H1 (cell line): ENCODE measurements at regions not wholly inside any gene's neighbourhood (a gene's known extent, or its start where the extent isn't known, plus 50 kb on each side); places are given as distances from the start of the nearest gene placed in this dataset.

Experiments
- CTCF ChIA-PET: fragments of 300-600 bp; sonication (Branson Sonifier 250); formaldehyde crosslinking; loops from one replicate; lab custom pipeline; 2021; ENCODE audit not compliant: partially characterized antibody; lab: Charles Lee
- POLR2A ChIA-PET: fragments of 300-600 bp; sonication (Branson Sonifier 250); formaldehyde crosslinking; loops from one replicate; lab custom pipeline; 2021; ENCODE audit warnings: inconsistent platforms; ENCODE audit not compliant: partially characterized antibody; lab: Charles Lee
- DNase-seq, 2 experiments: peaks; one replicate each; pipeline versions ENCODE4 v3.0.0 to v3.0.0-alpha.2; 2010 to 2022; ENCODE audit warnings: low spot score in 2 of 2, low read depth in 1 of 2, mixed read lengths in 1 of 2
- FAIRE-seq: peaks from 2 replicates; lab custom pipeline; 2011; peaks lifted over from hg19 to GRCh38; lab: Jason Lieb, UNC
- H2AFZ ChIP-seq: 2 replicates; pipeline ENCODE4 v1.8.1; 2012; ENCODE audit warnings: low read length, inconsistent platforms
- H2AK5ac ChIP-seq: 2 replicates; pipeline ENCODE4 v1.6.1; 2013; ENCODE audit warnings: low read depth, low read length
- H2BK120ac ChIP-seq: replicated peaks from 2 replicates; pipeline ENCODE3; 2013; ENCODE audit warnings: low read depth, low read length, inconsistent platforms
- H2BK12ac ChIP-seq: 2 replicates; pipeline ENCODE4 v1.6.1; 2013; ENCODE audit warnings: low read depth, low read length
- H2BK15ac ChIP-seq: 2 replicates; pipeline ENCODE4 v1.6.1; 2013; ENCODE audit warnings: low read length
- H2BK20ac ChIP-seq: 2 replicates; pipeline ENCODE4 v1.6.1; 2013; ENCODE audit warnings: low read length
- H2BK5ac ChIP-seq: 2 replicates; pipeline ENCODE4 v1.6.1; 2013; ENCODE audit warnings: low read depth, low read length
- H3K14ac ChIP-seq: 2 replicates; pipeline ENCODE4 v1.6.1; 2013; ENCODE audit warnings: inconsistent platforms; ENCODE audit not compliant: insufficient read length
- H3K18ac ChIP-seq: 2 replicates; pipeline ENCODE4 v1.6.1; 2013; ENCODE audit warnings: low read length; ENCODE audit errors: extremely low read depth
- H3K23ac ChIP-seq: 2 replicates; pipeline ENCODE4 v1.6.1; 2013; ENCODE audit warnings: inconsistent platforms; ENCODE audit not compliant: insufficient read length
- H3K23me2 ChIP-seq: 2 replicates; pipeline ENCODE4 v1.6.1; 2013; ENCODE audit warnings: low read depth, low read length
- H3K27ac ChIP-seq: 2 replicates; pipeline ENCODE4 v1.6.1; 2011; ENCODE audit warnings: low read depth, low read length, inconsistent platforms
- H3K27me3 ChIP-seq, 4 experiments: replicated peaks in 1 of 4; 1 replicate in 1 of 4; 2 replicates in 3 of 4; pipeline versions ENCODE4 v1.6.1 to v1.8.1; 2011 to 2013; ENCODE audit warnings: low read length in 3 of 4, mild to moderate bottlenecking in 3 of 4, inconsistent platforms in 2 of 4, mixed read lengths in 2 of 4, moderate library complexity in 1 of 4; ENCODE audit not compliant: control insufficient read depth in 3 of 4, insufficient read depth in 3 of 4; ENCODE audit errors: extremely low read depth in 1 of 4
- H3K36me3 ChIP-seq, 4 experiments: 2 replicates each; pipeline versions ENCODE4 v1.6.1 to v1.8.1; 2011 to 2013; ENCODE audit warnings: mild to moderate bottlenecking in 4 of 4, low read length in 3 of 4, moderate library complexity in 2 of 4, control low read depth in 1 of 4, inconsistent platforms in 1 of 4; ENCODE audit not compliant: insufficient read depth in 4 of 4, control insufficient read depth in 2 of 4
- H3K4ac ChIP-seq: replicated peaks from 2 replicates; pipeline ENCODE3; 2013; ENCODE audit warnings: low read length, low read depth, mixed read lengths, inconsistent platforms; ENCODE audit not compliant: insufficient read length
- H3K4me1 ChIP-seq, 4 experiments: replicated peaks in 1 of 4; 1 replicate in 1 of 4; 2 replicates in 3 of 4; pipeline versions ENCODE4 v1.6.1 to v1.8.1; 2011 to 2013; ENCODE audit warnings: low read length in 3 of 4, inconsistent platforms in 2 of 4, mixed read lengths in 1 of 4; ENCODE audit not compliant: insufficient read depth in 4 of 4, control insufficient read depth in 3 of 4
- H3K4me2 ChIP-seq, 2 experiments: 2 replicates each; pipeline versions ENCODE4 v1.6.1 to v1.8.1; 2011 to 2013; ENCODE audit warnings: low read depth in 2 of 2, low read length in 2 of 2, control low read depth in 1 of 2, inconsistent platforms in 1 of 2, mild to moderate bottlenecking in 1 of 2; ENCODE audit not compliant: insufficient read depth in 1 of 2
- H3K4me3 ChIP-seq, 4 experiments: fragments of 200-600, 300-600 bp in 1 of 4; sonication (generic), shearing (Covaris generic), sonication (Bioruptor Twin) in 1 of 4; 2 replicates each; pipeline versions ENCODE4 v1.5.1 to v1.8.1; 2011 to 2016; ENCODE audit warnings: low read length in 4 of 4, low read depth in 3 of 4, control low read depth in 2 of 4, inconsistent platforms in 2 of 4, mild to moderate bottlenecking in 2 of 4, mixed read lengths in 1 of 4, moderate library complexity in 1 of 4; ENCODE audit not compliant: insufficient read depth in 2 of 4; ENCODE audit errors: extremely low read depth in 1 of 4
- H3K56ac ChIP-seq: replicated peaks from 2 replicates; pipeline ENCODE3; 2013; ENCODE audit warnings: low read depth, mild to moderate bottlenecking, mixed read lengths, low read length, inconsistent platforms; ENCODE audit not compliant: insufficient read length
- H3K79me1 ChIP-seq: 2 replicates; pipeline ENCODE4 v1.6.1; 2013; ENCODE audit warnings: low read depth, low read length, control low read depth
- H3K79me2 ChIP-seq, 2 experiments: 2 replicates each; pipeline versions ENCODE4 v1.6.1 to v1.8.1; 2012 to 2013; ENCODE audit warnings: low read length in 2 of 2, mild to moderate bottlenecking in 2 of 2, inconsistent platforms in 1 of 2; ENCODE audit not compliant: insufficient read depth in 2 of 2, control insufficient read depth in 1 of 2
- H3K9ac ChIP-seq, 4 experiments: replicated peaks in 1 of 4; 1 replicate in 1 of 4; 2 replicates in 3 of 4; pipeline versions ENCODE4 v1.6.1 to v1.8.1; 2011 to 2013; ENCODE audit warnings: low read depth in 3 of 4, low read length in 3 of 4, control low read depth in 2 of 4, mild to moderate bottlenecking in 2 of 4, moderate library complexity in 2 of 4, inconsistent platforms in 1 of 4; ENCODE audit errors: extremely low read depth in 1 of 4
- H3K9me3 ChIP-seq, 2 experiments: 2 replicates each; pipeline versions ENCODE4 v1.6.1 to v1.8.1; 2012 to 2013; ENCODE audit warnings: mild to moderate bottlenecking in 2 of 2, moderate library complexity in 2 of 2, control low read depth in 1 of 2, inconsistent platforms in 1 of 2, low read depth in 1 of 2, low read length in 1 of 2, mixed read lengths in 1 of 2; ENCODE audit not compliant: insufficient read depth in 2 of 2
- H4K20me1 ChIP-seq, 2 experiments: replicated peaks in 1 of 2; 2 replicates each; pipeline versions ENCODE3 to v1.8.1; 2011 to 2013; ENCODE audit warnings: inconsistent platforms in 2 of 2, low read length in 2 of 2, mild to moderate bottlenecking in 1 of 2; ENCODE audit not compliant: insufficient read depth in 2 of 2, control insufficient read depth in 1 of 2
- H4K5ac ChIP-seq: 2 replicates; pipeline ENCODE4 v1.6.1; 2013; ENCODE audit warnings: low read length, low read depth, mixed read lengths, inconsistent platforms; ENCODE audit not compliant: insufficient read length
- H4K8ac ChIP-seq: 2 replicates; pipeline ENCODE4 v1.8.0; 2013; ENCODE audit warnings: mild to moderate bottlenecking, moderate library complexity, low read length, inconsistent platforms; ENCODE audit not compliant: insufficient read depth; ENCODE audit errors: extremely low read depth
- H4K91ac ChIP-seq: replicated peaks from 2 replicates; pipeline ENCODE3; 2013; ENCODE audit warnings: low read length, mixed read lengths, inconsistent platforms; ENCODE audit not compliant: insufficient read length
- BCL11A ChIP-seq, 2 experiments: IDR thresholded peaks; one replicate each; pipeline ENCODE4 v1.6.1; 2011; ENCODE audit warnings: low read depth in 2 of 2, low read length in 2 of 2, mild to moderate bottlenecking in 2 of 2
- BRCA1 ChIP-seq: IDR thresholded peaks from 2 replicates; pipeline ENCODE4 v1.6.1; 2012; ENCODE audit warnings: low read depth, low read length, improper control_type of control experiment
- CTBP2 ChIP-seq: IDR thresholded peaks from 2 replicates; pipeline ENCODE4 v1.7.0; 2011; ENCODE audit warnings: borderline replicate concordance, mild to moderate bottlenecking, moderate library complexity, mixed read lengths, low read length; ENCODE audit not compliant: insufficient read depth, insufficient read length
- CTCF ChIP-seq, 3 experiments: IDR thresholded peaks; 1 replicate in 2 of 3; 2 replicates in 1 of 3; pipeline versions ENCODE4 v1.5.1 to v1.6.1; 2011; ENCODE audit warnings: low read length in 3 of 3, mild to moderate bottlenecking in 3 of 3, inconsistent platforms in 2 of 3, low read depth in 1 of 3, moderate library complexity in 1 of 3; ENCODE audit not compliant: insufficient read depth in 1 of 3; ENCODE audit errors: control extremely low read depth in 1 of 3
- EZH2 ChIP-seq: fragments of 200-600 bp; sonication (generic); IDR thresholded peaks from 2 replicates; pipeline ENCODE4 v1.7.1; 2012; ENCODE audit warnings: low read depth, mild to moderate bottlenecking, moderate library complexity, low read length, inconsistent platforms; ENCODE audit not compliant: severe bottlenecking
- KDM5A ChIP-seq: fragments of 200-600 bp; IDR thresholded peaks from 2 replicates; pipeline ENCODE4 v1.7.1; 2012; ENCODE audit warnings: mild to moderate bottlenecking, low read length, inconsistent platforms, mixed read lengths
- PHF8 ChIP-seq: fragments of 200-600 bp; sonication (generic); conservative IDR thresholded peaks from 2 replicates; pipeline ENCODE4 v1.7.1; 2012; ENCODE audit warnings: low read depth, mild to moderate bottlenecking, inconsistent platforms, low read length, moderate library complexity
- RAD21 ChIP-seq, 2 experiments: IDR thresholded peaks in 1 of 2; conservative IDR thresholded peaks in 1 of 2; 2 replicates each; pipeline ENCODE4 v1.6.1; 2011; ENCODE audit warnings: low read depth in 2 of 2, low read length in 2 of 2, improper control_type of control experiment in 1 of 2, inconsistent platforms in 1 of 2, mild to moderate bottlenecking in 1 of 2, moderate library complexity in 1 of 2
- SIN3A ChIP-seq, 2 experiments: IDR thresholded peaks in 1 of 2; conservative IDR thresholded peaks in 1 of 2; 2 replicates each; pipeline ENCODE4 v1.6.1; 2011 to 2012; ENCODE audit warnings: low read length in 2 of 2, improper control_type of control experiment in 1 of 2, low read depth in 1 of 2, mild to moderate bottlenecking in 1 of 2
- SP2 ChIP-seq: IDR thresholded peaks from 2 replicates; pipeline ENCODE4 v1.6.1; 2012; ENCODE audit warnings: mild to moderate bottlenecking, low read length, inconsistent platforms
- WGBS, 2 experiments: shearing (Covaris generic) in 1 of 2; methylation state at CpG; one replicate each; pipeline versions ENCODE4 v1.1.6 to v1.1.7; 2013 to 2015; ENCODE audit warnings: low lambda C conversion rate in 2 of 2, mixed read lengths in 2 of 2, inconsistent platforms in 1 of 2, low coverage in 1 of 2, missing lambda C conversion rate in 1 of 2; ENCODE audit not compliant: insufficient replicate concordance in 2 of 2, insufficient coverage in 1 of 2, insufficient read length in 1 of 2; ENCODE audit errors: extremely low coverage in 1 of 2, missing lambda C conversion rate in 1 of 2; 5-methylcytosine and 5-hydroxymethylcytosine counted together

DNA sequence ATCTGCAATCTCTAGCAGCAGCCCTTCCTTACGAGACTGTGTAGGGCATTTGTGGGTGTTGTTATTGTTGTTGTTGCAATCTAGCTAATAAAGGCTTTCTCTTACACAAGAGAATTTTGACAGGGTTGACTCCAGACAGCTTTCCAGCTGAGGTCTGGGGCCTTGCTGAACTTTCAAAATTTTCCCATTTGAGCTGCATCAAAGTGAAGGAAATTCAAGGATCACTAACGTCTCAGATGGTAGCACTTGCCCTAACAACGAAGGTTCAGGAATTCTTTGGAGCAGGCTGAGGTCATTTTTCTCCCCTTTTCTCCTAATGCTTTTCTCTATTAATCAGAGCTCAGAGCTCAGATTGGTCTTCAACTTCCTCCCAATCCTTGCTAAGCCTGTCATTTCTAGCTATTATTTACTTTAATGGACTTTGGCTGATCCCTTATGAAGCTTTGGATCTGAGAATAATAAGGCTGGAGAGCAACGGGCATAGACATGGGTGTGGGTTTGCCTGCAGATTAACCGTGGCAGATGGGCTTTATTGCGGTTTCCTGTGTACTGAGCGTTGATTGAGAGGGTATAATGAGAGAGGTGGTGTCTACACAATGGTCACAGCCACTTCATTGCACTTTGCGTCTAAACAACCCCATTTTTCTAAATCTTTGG, 614.0 kb upstream of the AGTR1 start:
- Histone ChIP-seq H2BK120ac (no peak overlapping the region), H4K8ac (no peak overlapping the region), H3K4ac (no peak overlapping the region), H2BK20ac (no peak overlapping the region), H3K27ac (no peak overlapping the region), H3K9ac (no peak overlapping the region), H2AFZ (peak overlapping the region; percentile 77), H2BK5ac (no peak overlapping the region), H2BK12ac (no peak overlapping the region), H3K4me3 (no peak overlapping the region), H3K4me2 (no peak overlapping the region), H3K56ac (no peak overlapping the region), H3K9me3 (no peaks in the 10 kb centered on the region), H3K79me2 (no peaks in the 10 kb centered on the region), H3K4me1 (no peaks in the 10 kb centered on the region), H4K91ac (no peak overlapping the region), H3K14ac (no peak overlapping the region), H3K36me3 (no peaks in the 10 kb centered on the region), H3K18ac (no peak overlapping the region), H2AK5ac (no peak overlapping the region), H3K27me3 (no peaks in the 10 kb centered on the region), H3K79me1 (no peaks in the 10 kb centered on the region), H4K5ac (no peak overlapping the region), H4K20me1 (no peaks in the 10 kb centered on the region), H3K23me2 (no peaks in the 10 kb centered on the region; the same call in 1 of the 2 replicates), H2BK15ac (no peak overlapping the region), H3K23ac (no peak overlapping the region)
- POLR2A ChIA-PET: no interaction called here
- TF ChIP-seq BCL11A (IDR thresholded peaks at IDR 0.05; ENCODE audit: low read depth in 2 of 2, low read length in 2 of 2) (no peak), CTCF (IDR thresholded peaks at IDR 0.05; ENCODE audit: control extremely low read depth in 1 of 3, insufficient read depth in 1 of 3, low read depth in 1 of 3, low read length in 3 of 3) (no peak), KDM5A (no peak), CTBP2 (no peak), BRCA1 (no peak), EZH2 (no peak), RAD21 (IDR thresholded peaks at IDR 0.05 in 1 of 2, conservative IDR thresholded peaks at IDR 0.05 in 1 of 2; ENCODE audit: low read depth in 2 of 2, low read length in 2 of 2) (no peak), SIN3A (conservative IDR thresholded peaks at IDR 0.05 in 1 of 2, IDR thresholded peaks at IDR 0.05 in 1 of 2; ENCODE audit: low read depth in 1 of 2, low read length in 2 of 2) (no peak), SP2 (no peak), PHF8 (no peak)
- WGBS, 2 experiments: 85% methylated on average over 8 of the region's 8 CpGs; no CpG with 5 or more reads in 1 of the 2 experiments
- FAIRE-seq: no peak
- DNase-seq: no peak
- CTCF ChIA-PET: interaction anchor here (0.6 to 2.0 kb wide), 3 partner anchors 10 to 467 kb away, joined by 3 to 6 read pairs (median 3); no protein-coding TSS in a partner anchor
